K562 (cell line): ENCODE measurements at regions not wholly inside any gene's neighbourhood (a gene's known extent, or its start where the extent isn't known, plus 50 kb on each side); places are given as distances from the start of the nearest gene placed in this dataset.

ENCODE experiments used
- HBP1 ChIP-seq: fragments of 450-650 bp; formaldehyde crosslinking; IDR thresholded peaks from 2 replicates; pipeline ENCODE4 v1.4.0; 2022; ENCODE audit warnings: missing genetic modification characterization
- MYBL2 ChIP-seq, 2 experiments: fragments of 450-650 bp in 1 of 2; sonication (generic) in 1 of 2; formaldehyde crosslinking in 1 of 2; IDR thresholded peaks; 2 replicates each; pipeline versions ENCODE4 v1.6.1 to v1.8.1; 2017 to 2022; ENCODE audit warnings: borderline replicate concordance in 1 of 2, inconsistent platforms in 1 of 2, low read depth in 1 of 2, mild to moderate bottlenecking in 1 of 2, missing genetic modification reagents in 1 of 2, moderate library complexity in 1 of 2

- no peak for TF ChIP-seq MYBL2 (IDR thresholded peaks at IDR 0.05; ENCODE audit: low read depth)
- TF ChIP-seq MYBL2 (CRISPR knock-in tag; IDR thresholded peaks at IDR 0.05; ENCODE audit: borderline replicate concordance), result no peak
- TF ChIP-seq HBP1, result no peak
Measured at GRCh38 chr1:82391712-82392111, 591.0 kb downstream of the ADGRL2 start.
